ENCODE measurements at regions not wholly inside any gene's neighbourhood (a gene's known extent, or its start where the extent isn't known, plus 50 kb on each side); places are given as distances from the start of the nearest gene placed in this dataset.

DNA sequence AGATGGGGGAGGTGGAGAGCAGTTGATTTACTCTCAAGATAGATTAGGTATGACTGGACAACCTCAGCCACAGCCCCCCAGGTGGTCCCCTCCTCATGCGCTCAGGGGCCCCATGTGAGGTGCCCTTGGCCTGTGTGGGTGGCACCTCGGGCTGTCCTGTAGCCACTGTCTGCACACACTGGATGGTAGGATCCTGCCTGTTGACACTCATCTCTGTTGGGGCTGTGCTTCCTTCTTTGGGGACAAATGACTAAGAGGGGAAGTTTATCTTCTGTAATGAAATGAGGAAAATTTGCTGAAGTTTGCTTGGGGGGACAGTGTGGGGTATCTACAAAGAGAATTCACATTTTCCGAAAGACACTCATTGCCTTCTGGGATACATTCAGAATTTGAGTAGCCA is 53.6 kb upstream of the ANTXRL start:
- intact Hi-C loops (cut with DNase I; ENCODE audit: low total_unique reads) = no loop called here
- H3K27ac ChIP-seq = no peak overlapping the region
- DNase-seq = no peak

DNA sequence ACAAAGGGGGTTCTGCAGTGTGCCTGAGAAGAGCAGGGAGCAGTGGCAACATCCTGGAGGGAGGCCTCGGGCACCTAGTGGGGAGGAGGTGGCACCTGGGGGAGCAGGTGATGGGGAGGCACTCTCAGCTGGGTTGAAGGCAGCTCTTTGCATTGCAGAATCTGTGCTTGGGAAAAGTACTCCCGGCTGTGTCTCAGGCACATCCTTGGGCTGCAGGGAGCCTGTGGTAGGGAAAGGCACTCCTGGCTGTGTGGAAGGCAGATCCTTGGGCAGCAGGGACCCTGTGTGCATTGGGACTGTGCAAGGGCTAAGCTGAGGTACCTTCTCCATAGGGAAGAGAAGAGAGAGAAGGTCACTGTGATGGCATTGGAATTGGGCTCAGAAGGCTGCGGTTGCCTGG is 52.8 kb upstream of the ANTXRL start:
- intact Hi-C loops (cut with DNase I; ENCODE audit: low total_unique reads) = no loop called here
- no peak overlapping the region for H3K27ac ChIP-seq

More for the DNA sequence above, 53.6 kb upstream of the ANTXRL start:
- Histone ChIP-seq H3K4me3 (no peak overlapping the region), H3K9me3 (no peaks in the 10 kb centered on the region), H3K4me1 (no peaks in the 10 kb centered on the region), H3K36me3 (no peaks in the 10 kb centered on the region), H3K27me3 (no peaks in the 10 kb centered on the region)
- no peak for TF ChIP-seq CTCF (IDR thresholded peaks at IDR 0.05)

GRCh38 chr10:46234431-46235060 is 52.3 kb upstream of the ANTXRL start:
- no peaks in the 10 kb centered on the region for H3K27me3 ChIP-seq
- intact Hi-C loops (cut with DNase I; ENCODE audit: low total_unique reads) = no loop called here
- no peak for DNase-seq
- no peaks in the 10 kb centered on the region for H3K9me3 ChIP-seq
- no peak overlapping the region for H3K4me3 ChIP-seq
- H3K27ac ChIP-seq = no peak overlapping the region
- no peaks in the 10 kb centered on the region for H3K36me3 ChIP-seq
- H3K4me1 ChIP-seq = no peaks in the 10 kb centered on the region
- no peak for TF ChIP-seq CTCF (IDR thresholded peaks at IDR 0.05)

More for the DNA sequence above, 52.8 kb upstream of the ANTXRL start:
- Histone ChIP-seq H3K4me1 (no peaks in the 10 kb centered on the region), H3K27me3 (no peaks in the 10 kb centered on the region), H3K9me3 (no peaks in the 10 kb centered on the region), H3K4me3 (no peak overlapping the region), H3K36me3 (no peaks in the 10 kb centered on the region)
- no peak for TF ChIP-seq CTCF (IDR thresholded peaks at IDR 0.05)
- DNase-seq = no peak

DNA sequence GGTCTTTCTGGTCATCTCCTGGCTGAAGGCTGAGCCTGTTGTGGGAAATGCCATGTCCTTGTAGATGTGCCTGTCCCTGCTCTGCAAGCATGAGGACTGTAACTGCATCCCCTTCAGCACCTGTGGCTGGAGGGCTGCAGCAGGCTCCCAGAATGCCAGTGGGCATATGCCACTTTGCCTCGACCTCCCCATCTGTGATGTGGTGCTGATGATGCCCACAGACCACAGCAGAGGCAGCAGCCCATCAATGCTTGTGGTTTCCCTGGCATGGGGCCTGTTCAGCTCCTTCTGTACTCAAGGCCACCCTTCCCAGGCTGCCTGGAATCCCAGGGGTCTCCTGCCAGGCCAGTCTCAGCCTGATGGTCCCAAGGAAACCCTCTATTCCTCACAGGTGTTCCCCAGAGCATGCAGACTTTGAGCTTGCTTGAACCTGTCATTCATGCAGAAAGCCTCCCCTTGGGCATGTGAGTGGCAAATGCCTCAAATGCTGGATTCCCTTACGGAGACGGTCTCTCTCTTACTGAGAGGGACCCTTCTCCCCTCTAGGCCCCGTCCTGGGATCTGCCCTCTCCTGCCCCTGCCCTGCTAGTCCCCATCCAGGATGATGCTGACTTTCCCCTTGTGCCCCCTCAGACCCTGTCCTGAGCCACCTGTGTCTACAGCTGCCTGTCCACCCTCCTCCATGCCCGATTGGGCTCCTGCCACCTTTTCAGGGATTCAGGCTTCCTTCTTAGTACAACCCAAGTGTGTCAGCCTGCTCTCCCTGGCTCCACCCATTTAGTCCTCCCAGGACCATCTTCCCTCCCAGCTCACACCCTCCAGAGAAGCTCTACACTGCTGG is 50.9 kb upstream of the ANTXRL start:
- no peak for DNase-seq
- H3K4me1 ChIP-seq = no peaks in the 10 kb centered on the region
- no peaks in the 10 kb centered on the region for H3K36me3 ChIP-seq
- no peak overlapping the region for H3K27ac ChIP-seq
- intact Hi-C loops (cut with DNase I; ENCODE audit: low total_unique reads) = no loop called here
- H3K4me3 ChIP-seq = no peak overlapping the region
- no peaks in the 10 kb centered on the region for H3K27me3 ChIP-seq
- H3K9me3 ChIP-seq = no peaks in the 10 kb centered on the region
- no peak for TF ChIP-seq CTCF (IDR thresholded peaks at IDR 0.05)

GRCh38 chr10:46236546-46236887 is 50.3 kb upstream of the ANTXRL start:
- H3K4me1 ChIP-seq = no peaks in the 10 kb centered on the region
- no peak overlapping the region for H3K27ac ChIP-seq
- no peaks in the 10 kb centered on the region for H3K27me3 ChIP-seq
- no peaks in the 10 kb centered on the region for H3K9me3 ChIP-seq
- no peak for TF ChIP-seq CTCF (IDR thresholded peaks at IDR 0.05)
- no peaks in the 10 kb centered on the region for H3K36me3 ChIP-seq
- DNase-seq = peak in 1 of 2 donors; percentile 59
- H3K4me3 ChIP-seq = no peak overlapping the region
- intact Hi-C loops (cut with DNase I; ENCODE audit: low total_unique reads) = no loop called here

Measured in tibial artery (tissue), 4 donors.